T-helper 1 cell treated with Interleukin-12 subunit alpha and Interleukin-12 subunit beta and Interleukin-4 antibody, amounts not matched to agents 30 μg/mL and 1 μg/mL, for 36 hours (primary cell): ENCODE measurements at regions not wholly inside any gene's neighbourhood (a gene's known extent, or its start where the extent isn't known, plus 50 kb on each side); places are given as distances from the start of the nearest gene placed in this dataset.

Experiments used
- H3K27ac Mint-ChIP-seq: one replicate; pipeline ENCODE4 v1.8.0; 2021; ENCODE audit warnings: mild to moderate bottlenecking, mixed read lengths
- H3K27me3 Mint-ChIP-seq: one replicate; pipeline ENCODE4 v1.8.0; 2021; ENCODE audit warnings: low read depth, mixed read lengths
- H3K36me3 Mint-ChIP-seq: one replicate; pipeline ENCODE4 v1.8.0; 2021; ENCODE audit warnings: low read depth, mixed read lengths
- H3K4me1 Mint-ChIP-seq: one replicate; pipeline ENCODE4 v1.8.0; 2021; ENCODE audit warnings: low read depth, mixed read lengths
- H3K4me3 Mint-ChIP-seq: one replicate; pipeline ENCODE4 v1.8.0; 2021; ENCODE audit warnings: mild to moderate bottlenecking, moderate library complexity, mixed read lengths
- H3K9me3 Mint-ChIP-seq: one replicate; pipeline ENCODE4 v1.8.0; 2021; ENCODE audit warnings: mixed read lengths

- no peak overlapping the region for H3K27ac Mint-ChIP-seq
- H3K36me3 Mint-ChIP-seq = no peaks in the 10 kb centered on the region
- no peaks in the 10 kb centered on the region for H3K9me3 Mint-ChIP-seq
- no peak overlapping the region for H3K4me3 Mint-ChIP-seq
- H3K4me1 Mint-ChIP-seq = no peaks in the 10 kb centered on the region
- no peaks in the 10 kb centered on the region for H3K27me3 Mint-ChIP-seq
Measured at GRCh38 chr7:115707258-115708012, 323.1 kb downstream of the TFEC start.

- Mint-ChIP-seq H3K4me1 (no peaks in the 10 kb centered on the region), H3K27me3 (no peaks in the 10 kb centered on the region), H3K36me3 (no peaks in the 10 kb centered on the region), H3K4me3 (no peak overlapping the region), H3K27ac (no peak overlapping the region), H3K9me3 (no peaks in the 10 kb centered on the region)
Measured at GRCh38 chr7:115704884-115705283, 325.7 kb downstream of the TFEC start.

GRCh38 chr7:115701141-115701540 lies 329.4 kb downstream of the TFEC start:
- Mint-ChIP-seq H3K9me3 (no peaks in the 10 kb centered on the region), H3K36me3 (no peaks in the 10 kb centered on the region), H3K4me3 (no peak overlapping the region), H3K27me3 (no peaks in the 10 kb centered on the region), H3K4me1 (no peaks in the 10 kb centered on the region), H3K27ac (no peak overlapping the region)

DNA sequence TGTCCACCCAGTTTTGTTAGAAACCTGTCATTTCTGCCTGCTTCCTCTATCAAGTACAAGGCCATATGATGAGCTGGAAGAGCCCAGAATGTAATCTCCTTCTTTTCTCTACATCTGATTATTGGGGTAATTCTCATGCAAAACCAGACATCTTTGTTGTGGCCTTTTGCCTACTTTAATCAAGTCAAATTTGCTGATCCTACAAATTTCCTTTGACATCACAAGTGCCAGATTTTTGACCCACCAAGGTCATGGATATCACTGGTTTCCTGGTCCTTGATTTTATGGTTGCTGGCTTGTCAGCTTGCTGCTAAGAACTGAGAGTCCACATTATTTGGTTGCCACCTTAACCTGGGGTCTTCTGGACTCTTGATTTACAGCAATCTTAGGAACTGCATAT lies 336.1 kb downstream of the TFEC start:
- H3K4me1 Mint-ChIP-seq = no peaks in the 10 kb centered on the region
- H3K9me3 Mint-ChIP-seq = no peaks in the 10 kb centered on the region
- no peaks in the 10 kb centered on the region for H3K36me3 Mint-ChIP-seq
- no peak overlapping the region for H3K4me3 Mint-ChIP-seq
- H3K27ac Mint-ChIP-seq = no peak overlapping the region
- H3K27me3 Mint-ChIP-seq = no peaks in the 10 kb centered on the region

- no peak overlapping the region for H3K27ac Mint-ChIP-seq
- no peaks in the 10 kb centered on the region for H3K36me3 Mint-ChIP-seq
- H3K27me3 Mint-ChIP-seq = no peaks in the 10 kb centered on the region
- no peaks in the 10 kb centered on the region for H3K9me3 Mint-ChIP-seq
- no peak overlapping the region for H3K4me3 Mint-ChIP-seq
- H3K4me1 Mint-ChIP-seq = no peaks in the 10 kb centered on the region
Measured at GRCh38 chr7:115693779-115694178, 336.8 kb downstream of the TFEC start.

- Mint-ChIP-seq H3K4me3 (no peak overlapping the region), H3K4me1 (no peaks in the 10 kb centered on the region), H3K9me3 (no peaks in the 10 kb centered on the region), H3K27ac (no peak overlapping the region), H3K27me3 (no peaks in the 10 kb centered on the region), H3K36me3 (no peaks in the 10 kb centered on the region)
Measured at GRCh38 chr7:115689941-115690340, 340.6 kb downstream of the TFEC start.

DNA sequence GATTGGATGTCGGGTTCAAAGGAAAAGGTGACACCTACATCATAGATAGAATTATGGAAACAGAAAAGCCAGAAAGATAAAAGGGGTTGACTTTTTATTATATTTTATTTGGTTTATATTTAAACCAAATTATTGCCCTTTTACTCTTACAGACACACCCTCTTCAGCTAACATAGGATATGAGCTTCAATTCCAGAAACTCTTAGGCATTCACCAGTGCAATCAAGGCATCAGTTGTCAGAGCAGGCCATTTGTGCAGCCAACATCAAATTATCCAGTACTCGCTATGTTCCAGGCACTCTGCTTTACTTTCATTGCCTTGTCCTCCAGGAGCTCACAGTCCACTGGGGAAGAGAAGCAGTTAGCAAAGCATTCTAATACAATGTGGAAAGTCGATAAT lies 347.5 kb downstream of the TFEC start:
- H3K27me3 Mint-ChIP-seq = no peaks in the 10 kb centered on the region

GRCh38 chr7:115682507-115682906 lies 348.1 kb downstream of the TFEC start:
- Mint-ChIP-seq H3K27me3 (no peaks in the 10 kb centered on the region), H3K4me1 (no peaks in the 10 kb centered on the region)

More for the DNA sequence above, 347.5 kb downstream of the TFEC start:
- no peaks in the 10 kb centered on the region for H3K36me3 Mint-ChIP-seq
- no peaks in the 10 kb centered on the region for H3K4me1 Mint-ChIP-seq
- no peaks in the 10 kb centered on the region for H3K9me3 Mint-ChIP-seq
- no peak overlapping the region for H3K27ac Mint-ChIP-seq
- no peak overlapping the region for H3K4me3 Mint-ChIP-seq

DNA sequence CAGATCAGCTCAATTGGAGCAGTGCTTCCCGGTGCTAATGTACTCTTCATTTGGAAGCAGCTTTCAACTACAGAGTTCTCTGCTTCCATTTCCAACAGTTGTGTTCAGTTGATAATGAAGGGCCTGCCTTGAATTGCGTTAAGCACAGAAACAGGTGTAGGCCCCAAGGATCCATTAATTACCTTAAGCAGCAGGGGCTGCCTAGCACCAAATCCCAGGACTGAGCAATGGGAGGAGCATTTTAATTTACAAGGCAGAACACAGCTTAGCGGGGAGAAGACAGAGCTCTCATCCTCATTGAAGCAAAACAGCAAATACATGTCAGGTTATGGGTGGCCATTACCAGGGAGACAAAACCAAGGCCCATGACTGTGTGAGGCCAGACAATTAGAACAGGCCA lies 349.6 kb downstream of the TFEC start:
- H3K4me1 Mint-ChIP-seq = no peaks in the 10 kb centered on the region
- H3K9me3 Mint-ChIP-seq = no peaks in the 10 kb centered on the region
- no peaks in the 10 kb centered on the region for H3K27me3 Mint-ChIP-seq
- H3K4me3 Mint-ChIP-seq = no peak overlapping the region
- no peak overlapping the region for H3K27ac Mint-ChIP-seq
- H3K36me3 Mint-ChIP-seq = no peaks in the 10 kb centered on the region

More at GRCh38 chr7:115682507-115682906, 348.1 kb downstream of the TFEC start:
- Mint-ChIP-seq H3K36me3 (no peaks in the 10 kb centered on the region), H3K4me3 (no peak overlapping the region), H3K27ac (no peak overlapping the region), H3K9me3 (no peaks in the 10 kb centered on the region)

- H3K4me1 Mint-ChIP-seq = no peaks in the 10 kb centered on the region
- H3K27me3 Mint-ChIP-seq = no peaks in the 10 kb centered on the region
- H3K4me3 Mint-ChIP-seq = no peak overlapping the region
- no peak overlapping the region for H3K27ac Mint-ChIP-seq
- no peaks in the 10 kb centered on the region for H3K36me3 Mint-ChIP-seq
- H3K9me3 Mint-ChIP-seq = no peaks in the 10 kb centered on the region
Measured at GRCh38 chr7:115679976-115680375, 350.6 kb downstream of the TFEC start.

DNA sequence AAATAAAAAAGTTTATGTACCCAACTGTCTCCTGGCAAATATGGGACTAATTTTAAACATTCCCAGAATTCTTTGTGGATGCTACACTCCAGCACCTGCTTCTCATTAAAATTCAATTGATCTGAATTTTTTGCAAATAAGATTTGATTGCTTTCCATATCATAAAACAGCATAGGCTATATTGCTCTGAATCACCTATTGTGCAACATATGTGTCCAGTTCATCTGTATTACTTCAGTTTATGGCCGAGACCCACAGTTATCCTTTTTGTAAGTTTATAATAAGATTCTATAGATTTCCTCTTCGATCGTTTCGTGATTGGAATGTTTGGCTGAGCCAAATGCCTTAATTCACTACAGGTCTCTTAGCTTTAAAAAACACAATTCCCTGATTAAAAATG lies 351.1 kb downstream of the TFEC start:
- Mint-ChIP-seq H3K9me3 (no peaks in the 10 kb centered on the region), H3K4me1 (no peaks in the 10 kb centered on the region), H3K27ac (no peak overlapping the region), H3K4me3 (no peak overlapping the region), H3K27me3 (no peaks in the 10 kb centered on the region), H3K36me3 (no peaks in the 10 kb centered on the region)

- Mint-ChIP-seq H3K9me3 (no peaks in the 10 kb centered on the region), H3K27me3 (no peaks in the 10 kb centered on the region), H3K36me3 (no peaks in the 10 kb centered on the region), H3K4me1 (no peaks in the 10 kb centered on the region), H3K4me3 (no peak overlapping the region), H3K27ac (no peak overlapping the region)
Measured at GRCh38 chr7:115678086-115678982, 352.2 kb downstream of the TFEC start.

- Mint-ChIP-seq H3K4me3 (no peak overlapping the region), H3K4me1 (no peaks in the 10 kb centered on the region), H3K9me3 (no peaks in the 10 kb centered on the region), H3K27me3 (no peaks in the 10 kb centered on the region), H3K36me3 (no peaks in the 10 kb centered on the region), H3K27ac (no peak overlapping the region)
Measured at GRCh38 chr7:115676707-115677106, 353.9 kb downstream of the TFEC start.

DNA sequence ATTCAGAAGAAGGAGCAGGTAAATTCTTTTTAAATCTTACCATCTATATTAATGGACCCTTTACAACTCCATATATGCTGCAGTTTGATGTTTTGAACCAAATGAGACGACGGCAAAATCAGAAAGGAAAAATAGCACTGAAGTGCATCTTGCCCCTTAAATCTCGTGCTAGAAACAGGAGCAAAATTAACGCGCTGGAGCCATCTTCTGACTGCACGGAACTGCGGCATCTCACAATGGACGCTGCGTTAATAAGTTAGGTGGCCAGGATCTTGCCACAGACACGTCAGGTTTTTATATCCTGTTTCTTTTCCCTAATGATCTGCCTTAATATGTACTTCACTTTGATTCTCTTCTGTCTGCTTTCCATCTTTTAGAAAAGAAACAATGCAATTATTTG lies 354.5 kb downstream of the TFEC start:
- Mint-ChIP-seq H3K27ac (no peak overlapping the region), H3K36me3 (no peaks in the 10 kb centered on the region), H3K4me1 (no peaks in the 10 kb centered on the region), H3K4me3 (no peak overlapping the region), H3K27me3 (no peaks in the 10 kb centered on the region), H3K9me3 (no peaks in the 10 kb centered on the region)

DNA sequence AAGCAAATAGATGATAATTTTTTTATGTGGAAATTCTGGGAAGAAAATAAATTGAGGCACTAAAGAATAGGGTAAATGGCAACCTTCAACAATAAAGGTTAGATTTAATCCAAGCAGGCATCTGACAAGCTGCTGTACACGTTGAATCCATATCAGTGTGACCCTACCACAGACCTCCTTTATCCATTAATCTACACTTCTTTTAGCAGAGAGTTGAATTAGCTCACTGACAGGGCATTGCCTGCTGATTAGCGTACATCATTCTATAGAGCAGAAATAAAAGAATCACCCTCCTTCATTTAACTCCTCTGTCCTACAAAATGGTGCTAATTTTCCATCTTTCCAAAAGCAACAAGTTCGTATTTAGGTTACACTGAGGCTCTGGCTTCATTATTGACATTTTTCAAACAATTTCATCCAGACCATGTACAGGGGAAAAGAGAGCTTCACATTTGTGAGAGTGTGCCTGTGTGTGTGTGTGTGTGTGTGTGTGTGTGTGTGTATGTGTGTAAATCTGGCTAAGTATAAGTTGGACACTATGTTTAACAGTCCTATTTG lies 356.0 kb downstream of the TFEC start:
- Mint-ChIP-seq H3K36me3 (no peaks in the 10 kb centered on the region), H3K27ac (no peak overlapping the region), H3K9me3 (no peaks in the 10 kb centered on the region), H3K4me1 (no peaks in the 10 kb centered on the region), H3K27me3 (no peaks in the 10 kb centered on the region), H3K4me3 (no peak overlapping the region)
